HG03139 (cell line): ENCODE measurements at regions not wholly inside any gene's neighbourhood (a gene's known extent, or its start where the extent isn't known, plus 50 kb on each side); places are given as distances from the start of the nearest gene placed in this dataset.
"Not testable (repeated sequence)": the region's sequence is repeated elsewhere in the genome, so short reads cannot be mapped to it uniquely, and the experiment has no call there.

Experiments
- ATAC-seq: cut with Tn5 transposase; IDR thresholded peaks from one replicate; pipeline ENCODE4 v1.9.1; 2021; ENCODE audit not compliant: unreplicated experiment

- no peak for ATAC-seq
These were observed 236.2 kb upstream of the ADRA1B start for GRCh38 chr5:159680095-159680494.

- ATAC-seq, result no peak
These were observed 234.6 kb upstream of the ADRA1B start for GRCh38 chr5:159681661-159682060.

DNA sequence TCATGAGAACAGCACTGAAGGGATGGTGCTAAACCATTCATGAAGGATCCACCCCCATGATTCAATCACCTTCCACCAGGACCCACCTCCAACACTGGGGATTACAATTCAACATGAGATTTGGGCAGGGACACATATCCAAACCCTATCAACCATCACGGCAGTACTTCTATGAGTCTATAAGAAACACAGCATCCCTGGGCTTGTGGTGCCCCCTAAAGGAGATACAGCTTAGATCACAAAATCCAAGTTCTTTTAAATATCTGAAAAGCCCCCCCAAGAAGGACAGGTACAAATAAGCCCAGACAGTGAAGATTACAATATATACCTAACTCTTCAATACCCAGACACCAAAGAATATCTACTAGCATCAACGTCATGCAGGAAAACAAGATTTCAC, 233.7 kb upstream of the ADRA1B start:
- no peak for ATAC-seq

DNA sequence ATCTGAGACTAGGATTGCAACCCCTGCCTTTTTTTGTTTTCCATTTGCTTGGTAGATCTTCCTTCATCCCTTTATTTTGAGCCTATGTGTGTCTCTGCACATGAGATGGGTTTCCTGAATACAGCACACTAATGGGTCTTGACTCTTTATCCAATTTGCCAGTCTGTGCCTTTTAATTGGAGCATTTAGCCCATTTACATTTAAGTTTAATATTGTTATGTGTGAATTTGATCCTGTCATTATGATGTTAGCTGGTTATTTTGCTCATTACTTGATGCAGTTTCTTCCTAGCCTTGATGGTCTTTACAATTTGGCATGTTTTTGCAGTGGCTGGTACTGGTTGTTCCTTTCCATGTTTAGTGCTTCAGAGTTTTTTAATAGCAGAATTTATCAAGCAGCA, 228.4 kb upstream of the ADRA1B start:
- not testable (repeated sequence) for ATAC-seq

DNA sequence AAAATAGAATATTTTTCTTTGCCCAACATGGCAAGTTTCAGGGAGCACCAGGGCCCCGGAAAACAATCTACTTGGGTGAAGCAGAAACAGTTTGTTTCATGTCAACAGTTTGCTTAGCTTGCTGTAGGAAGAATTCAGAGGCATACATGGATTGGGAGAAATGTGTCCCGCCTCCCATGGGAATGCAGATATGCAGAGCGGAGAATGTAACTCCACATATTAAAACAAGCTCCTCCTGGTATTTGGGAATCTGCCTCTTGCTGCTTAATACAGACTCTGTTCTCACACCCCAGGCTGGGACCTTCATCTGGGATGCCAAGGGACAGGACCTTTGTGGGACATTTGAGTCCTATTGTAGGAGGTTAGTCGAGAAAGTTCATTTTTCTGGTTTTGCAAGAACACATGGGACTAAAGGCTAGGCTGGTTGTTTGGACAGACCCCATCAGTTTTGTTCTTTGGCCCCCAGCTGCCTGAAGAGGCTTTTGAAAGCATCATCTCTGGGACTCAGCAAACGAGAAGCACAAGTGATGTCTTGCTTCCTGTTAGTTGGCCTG, 220.5 kb upstream of the ADRA1B start:
- ATAC-seq, result no peak

DNA sequence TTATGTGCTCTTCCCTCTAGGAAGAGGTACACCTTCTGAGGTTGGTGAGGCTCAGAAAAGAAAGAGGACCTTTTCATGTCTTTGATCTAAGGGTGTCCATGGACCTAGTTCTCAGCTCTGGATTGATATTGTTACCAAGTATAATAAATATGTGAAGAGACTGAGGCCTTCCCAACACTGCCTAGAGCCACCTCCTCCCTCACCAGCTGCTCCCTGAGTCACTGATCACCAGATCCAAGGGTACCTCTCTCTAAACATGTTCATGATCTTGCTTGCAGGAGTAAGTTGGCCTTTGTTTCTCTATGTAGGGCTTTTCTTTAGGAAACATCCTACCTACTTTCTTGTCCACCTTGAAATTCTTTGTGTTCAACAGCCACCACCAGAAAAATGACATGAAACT, 218.8 kb upstream of the ADRA1B start:
- ATAC-seq, result no peak

DNA sequence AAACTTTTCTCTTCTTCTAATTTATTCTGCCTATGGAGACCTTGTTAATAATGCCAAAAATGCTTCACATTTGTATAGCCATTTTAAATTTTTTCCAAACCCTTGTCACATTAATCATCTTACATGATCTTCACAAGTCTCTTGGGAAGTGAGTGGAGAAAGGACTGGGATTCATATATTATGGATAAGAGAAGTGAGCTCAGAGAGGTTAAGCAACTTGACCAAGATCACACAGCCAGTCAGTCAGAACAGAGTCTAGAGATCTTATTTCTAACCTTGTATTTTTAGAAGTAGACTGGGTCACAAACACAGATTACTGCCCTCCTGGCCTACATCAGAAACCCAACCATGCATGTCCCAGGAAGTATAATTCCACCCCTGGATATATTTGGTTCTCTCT, 218.0 kb upstream of the ADRA1B start:
- no peak for ATAC-seq

DNA sequence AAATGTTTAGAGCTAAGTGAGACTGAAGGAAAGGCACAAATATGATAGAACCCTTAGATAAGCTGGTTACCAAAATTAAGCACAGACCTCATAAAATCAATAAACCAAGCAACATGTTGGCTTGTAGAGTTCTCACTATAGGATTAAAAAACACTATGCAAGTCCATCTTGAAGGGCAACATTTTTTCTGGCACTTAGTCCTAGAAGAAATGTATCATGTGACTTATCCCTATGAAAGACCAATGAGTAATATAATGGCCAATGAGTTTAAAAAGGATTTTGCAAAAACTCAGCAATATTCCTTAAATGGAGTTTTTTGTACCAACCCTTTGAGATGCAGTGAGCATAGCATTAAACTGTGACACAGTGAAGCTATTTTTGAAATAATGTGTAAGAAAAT, 216.3 kb upstream of the ADRA1B start:
- no peak for ATAC-seq

- no peak for ATAC-seq
These were observed 214.0 kb upstream of the ADRA1B start for GRCh38 chr5:159702301-159702700.

- ATAC-seq, result no peak
These were observed 213.5 kb upstream of the ADRA1B start for GRCh38 chr5:159702826-159703225.

DNA sequence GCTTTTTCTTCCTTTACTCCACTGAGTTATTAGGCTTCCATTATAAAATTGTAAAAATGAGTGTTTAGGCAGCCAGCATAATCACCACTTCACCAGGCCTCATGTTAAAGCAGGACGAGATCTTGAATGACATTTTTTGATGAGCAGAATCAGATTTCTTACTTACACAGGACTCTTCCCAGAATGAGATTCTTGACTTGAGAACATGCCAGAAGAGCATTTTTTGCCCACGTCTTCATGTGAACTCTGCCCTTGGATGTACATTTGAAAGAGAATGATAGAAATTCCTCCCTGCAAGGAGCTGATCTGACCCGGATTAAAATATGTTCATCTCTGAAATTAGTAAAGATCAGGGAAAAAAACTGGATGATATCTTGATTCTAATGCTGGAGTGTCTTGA, 212.1 kb upstream of the ADRA1B start:
- ATAC-seq, result no peak

DNA sequence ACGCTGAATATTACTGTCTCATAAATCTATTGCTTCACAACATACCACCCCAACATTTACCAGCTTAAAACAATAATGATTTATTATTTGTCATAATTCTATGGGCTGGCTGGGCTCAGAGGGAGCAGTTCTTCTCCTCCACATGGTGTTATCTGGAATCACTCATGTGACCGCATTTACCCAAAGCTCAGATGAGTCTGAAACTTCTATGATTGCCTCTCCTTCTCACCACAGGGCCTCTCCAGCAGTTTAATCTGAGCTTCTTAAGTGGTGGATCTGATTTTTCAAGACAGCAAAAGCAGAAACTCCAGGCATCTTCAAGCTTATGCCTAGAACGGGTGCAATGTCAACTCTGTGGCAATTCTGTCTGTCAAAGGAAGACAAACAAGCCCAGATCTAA, 210.3 kb upstream of the ADRA1B start:
- ATAC-seq, result no peak

- no peak for ATAC-seq
These were observed 208.2 kb upstream of the ADRA1B start for GRCh38 chr5:159708090-159708489.

DNA sequence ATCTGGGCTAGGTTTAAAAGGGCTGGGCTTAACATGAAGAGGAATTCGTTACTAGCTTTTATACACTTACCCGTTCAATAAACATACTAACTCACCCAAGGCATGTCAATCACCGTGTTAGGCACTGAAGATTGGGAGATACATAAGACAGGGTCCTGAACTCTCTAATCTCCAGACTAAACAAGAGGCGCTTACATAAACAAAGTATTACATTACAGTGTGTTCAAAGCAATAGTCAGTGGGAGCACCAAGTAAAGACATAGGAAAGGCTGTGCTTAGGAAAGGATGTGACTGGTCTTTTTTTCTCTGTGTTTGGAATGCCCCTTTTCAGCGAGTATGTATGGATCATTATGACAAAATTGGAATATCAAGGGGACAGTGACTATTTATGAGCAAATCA, 203.6 kb upstream of the ADRA1B start:
- ATAC-seq, result no peak

DNA sequence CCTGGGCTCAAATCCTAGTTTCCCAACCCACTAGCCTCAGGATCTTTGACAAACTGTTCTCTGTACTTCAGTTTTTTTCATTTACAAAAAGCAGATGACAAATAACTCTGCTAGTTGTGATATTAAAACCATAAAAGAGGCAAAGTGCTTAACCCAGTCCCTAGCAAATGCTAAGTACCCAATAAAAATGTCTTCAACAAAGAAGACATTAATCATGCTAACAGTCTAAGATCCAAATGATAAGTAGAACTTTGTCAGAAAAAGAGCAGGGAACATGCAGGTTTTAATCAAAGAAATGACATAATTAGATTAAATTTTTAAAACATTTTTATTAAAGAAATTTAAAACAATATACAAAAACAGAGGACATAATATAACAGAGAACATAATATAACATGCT, 203.0 kb upstream of the ADRA1B start:
- ATAC-seq, result no peak

GRCh38 chr5:159713773-159714172, 202.5 kb upstream of the ADRA1B start:
- ATAC-seq, result no peak

GRCh38 chr5:159725475-159725874, 190.8 kb upstream of the ADRA1B start:
- ATAC-seq, result no peak

DNA sequence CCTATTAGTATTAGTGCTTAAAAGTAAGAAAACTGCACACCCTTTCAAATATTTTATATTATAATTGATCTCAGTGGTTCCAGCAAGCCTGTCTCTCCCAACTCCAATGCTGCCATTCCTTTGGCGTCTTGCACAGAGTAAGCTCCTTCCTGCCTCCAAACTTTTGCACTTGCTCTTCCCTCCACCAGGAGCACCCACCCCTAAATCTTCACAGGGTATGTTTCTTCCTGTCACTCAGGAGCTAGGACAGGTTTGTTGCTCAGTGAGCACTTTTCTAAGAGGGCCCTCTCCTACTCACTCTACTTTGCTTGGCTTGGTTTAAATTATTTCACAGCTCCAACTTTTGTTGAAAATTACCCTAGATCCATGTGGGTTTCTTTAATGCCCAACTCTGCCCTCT, 189.1 kb upstream of the ADRA1B start:
- no peak for ATAC-seq

GRCh38 chr5:159730285-159730684, 186.0 kb upstream of the ADRA1B start:
- ATAC-seq, result no peak

DNA sequence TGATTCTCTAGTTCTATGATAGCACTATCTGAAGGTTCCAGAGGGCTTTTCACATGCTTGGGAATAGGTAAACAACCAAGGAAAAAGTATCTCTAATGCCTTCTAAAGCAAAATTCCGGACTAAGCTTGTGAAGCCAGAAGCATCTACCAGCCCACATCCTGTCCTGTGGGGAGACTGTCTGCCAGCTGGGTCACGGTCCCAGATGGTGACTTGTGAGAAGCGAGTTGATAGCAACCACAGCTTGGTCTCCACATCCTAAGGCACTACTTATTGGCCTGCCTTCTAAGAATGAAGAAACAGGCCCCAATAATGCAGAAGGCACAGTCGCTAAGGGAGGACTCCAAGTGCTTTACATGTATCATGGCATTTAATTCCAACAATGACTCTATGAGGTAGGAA, 184.1 kb upstream of the ADRA1B start:
- ATAC-seq, result no peak

GRCh38 chr5:159734366-159734765, 181.9 kb upstream of the ADRA1B start:
- ATAC-seq, result no peak

GRCh38 chr5:159735036-159735435, 181.2 kb upstream of the ADRA1B start:
- ATAC-seq, result no peak

GRCh38 chr5:159735749-159736660, 180.3 kb upstream of the ADRA1B start:
- ATAC-seq, result no peak
